ENCODE measurements at regions not wholly inside any gene's neighbourhood (a gene's known extent, or its start where the extent isn't known, plus 50 kb on each side); places are given as distances from the start of the nearest gene placed in this dataset.
A peak's percentile ranks its signal among the peaks of the same experiment; 100 is the strongest.

- Histone ChIP-seq H3K27ac (ENCODE audit: extremely low read length, insufficient read depth, low read length) (no peak overlapping the region), H3K4me3 (replicated peaks in 1 of 3; ENCODE audit: insufficient read depth in 1 of 3, low read depth in 2 of 3, low read length in 3 of 3) (no peak overlapping the region), H3K9ac (ENCODE audit: insufficient read depth, low read depth, low read length) (no peak overlapping the region), H3K27me3 (ENCODE audit: control insufficient read depth in 1 of 2, insufficient read depth in 2 of 2, low read length in 2 of 2) (no peaks in the 10 kb centered on the region; a peak in 1 of 5 replicates), H3K36me3 (replicated peaks in 1 of 2; ENCODE audit: control insufficient read depth in 1 of 2, insufficient read depth in 2 of 2, low read length in 2 of 2) (no peaks in the 10 kb centered on the region), H4K20me1 (ENCODE audit: insufficient read depth, low read length) (no peaks in the 10 kb centered on the region), H3K79me2 (ENCODE audit: insufficient read depth, low read length) (no peaks in the 10 kb centered on the region), H3K4me1 (ENCODE audit: insufficient read depth, low read length) (no peaks in the 10 kb centered on the region), H3K9me3 (ENCODE audit: low read length) (no peaks in the 10 kb centered on the region), H2AFZ (ENCODE audit: low read length) (no peak overlapping the region), H3K4me2 (ENCODE audit: low read depth, low read length) (no peak overlapping the region)
- ATAC-seq (no peak), FAIRE-seq (no peak), DNase-seq (ENCODE audit: low spot score) (no peak)
- in situ Hi-C loops (cut with HindIII; ENCODE audit: extremely low pct_ligation_motif_present, low pct_unique_long_range_greater_than_20kb) (no loop called here), intact Hi-C loops (cut with micrococcal nuclease; ENCODE audit: unreplicated experiment) (no loop called here)
- WGBS (ENCODE audit: low lambda C conversion rate): under 1% methylated on average over 3 of the region's 3 CpGs
- TF ChIP-seq, protein P1, sequence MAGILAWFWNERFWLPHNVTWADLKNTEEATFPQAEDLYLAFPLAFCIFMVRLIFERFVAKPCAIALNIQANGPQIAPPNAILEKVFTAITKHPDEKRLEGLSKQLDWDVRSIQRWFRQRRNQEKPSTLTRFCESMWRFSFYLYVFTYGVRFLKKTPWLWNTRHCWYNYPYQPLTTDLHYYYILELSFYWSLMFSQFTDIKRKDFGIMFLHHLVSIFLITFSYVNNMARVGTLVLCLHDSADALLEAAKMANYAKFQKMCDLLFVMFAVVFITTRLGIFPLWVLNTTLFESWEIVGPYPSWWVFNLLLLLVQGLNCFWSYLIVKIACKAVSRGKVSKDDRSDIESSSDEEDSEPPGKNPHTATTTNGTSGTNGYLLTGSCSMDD (CRISPR knock-in tag; IDR thresholded peaks at IDR 0.05): no peak
- TF ChIP-seq FOSL1 (CRISPR knock-in tag; IDR thresholded peaks at IDR 0.05; ENCODE audit: borderline replicate concordance) (no peak), SYNCRIP (IDR thresholded peaks at IDR 0.05; ENCODE audit: insufficient read depth, low read depth, low read length) (no peak)
- no TSS peak for BruUV-seq (replicated peaks)
- CTCF ChIA-PET (ENCODE audit: low intra/inter-chr PET ratio, low total read pairs): no interaction called here
- POLR2A ChIA-PET: no interaction called here
These were observed 454.1 kb upstream of the ADGRL3 start for GRCh38 chr4:60745800-60746571.

GRCh38 chr4:60750962-60751361, 449.2 kb upstream of the ADGRL3 start:
- ChIA-PET CTCF (ENCODE audit: low intra/inter-chr PET ratio, low total read pairs) (no interaction called here), POLR2A (no interaction called here)
- no peaks in the 10 kb centered on the region for H3K4me1 ChIP-seq (ENCODE audit: insufficient read depth, low read length)
- H3K79me2 ChIP-seq (ENCODE audit: insufficient read depth, low read length): no peaks in the 10 kb centered on the region
- BruUV-seq (replicated peaks): no TSS peak
- H3K9me3 ChIP-seq (ENCODE audit: low read length): no peaks in the 10 kb centered on the region
- in situ Hi-C loops (cut with HindIII; ENCODE audit: extremely low pct_ligation_motif_present, low pct_unique_long_range_greater_than_20kb) (no loop called here), intact Hi-C loops (cut with micrococcal nuclease; ENCODE audit: unreplicated experiment) (no loop called here)
- DNase-seq (ENCODE audit: low spot score): no peak
- no peak overlapping the region for H3K4me2 ChIP-seq (ENCODE audit: low read depth, low read length)
- H3K4me3 ChIP-seq (replicated peaks in 1 of 3; ENCODE audit: insufficient read depth in 1 of 3, low read depth in 2 of 3, low read length in 3 of 3): no peak overlapping the region
- no peak overlapping the region for H3K27ac ChIP-seq (ENCODE audit: extremely low read length, insufficient read depth, low read length)
- 38% methylated on average over 4 of the region's 4 CpGs for WGBS (ENCODE audit: low lambda C conversion rate)
- H4K20me1 ChIP-seq (ENCODE audit: insufficient read depth, low read length): no peaks in the 10 kb centered on the region
- FAIRE-seq: no peak
- H3K9ac ChIP-seq (ENCODE audit: insufficient read depth, low read depth, low read length): no peak overlapping the region
- H2AFZ ChIP-seq (ENCODE audit: low read length): no peak overlapping the region
- ATAC-seq: no peak
- H3K36me3 ChIP-seq (replicated peaks in 1 of 2; ENCODE audit: control insufficient read depth in 1 of 2, insufficient read depth in 2 of 2, low read length in 2 of 2): no peaks in the 10 kb centered on the region
- no peaks in the 10 kb centered on the region; a peak in 1 of 5 replicates for H3K27me3 ChIP-seq (ENCODE audit: control insufficient read depth in 1 of 2, insufficient read depth in 2 of 2, low read length in 2 of 2)
- TF ChIP-seq ZSCAN9 (CRISPR knock-in tag; IDR thresholded peaks at IDR 0.05; ENCODE audit: borderline replicate concordance) (no peak), CEBPB (IDR thresholded peaks at IDR 0.05; ENCODE audit: borderline replicate concordance, low read depth, low read length) (peak; percentile 6; the same call in 1 of the 2 replicates)
